Left lung (tissue), 4 donors: ENCODE measurements at regions not wholly inside any gene's neighbourhood (a gene's known extent, or its start where the extent isn't known, plus 50 kb on each side); places are given as distances from the start of the nearest gene placed in this dataset.

ENCODE experiments used
- ATAC-seq: fragments of 200-7000 bp; cut with Tn5 transposase; one replicate; pipeline ENCODE4 v1.9.1; 2020; ENCODE audit warnings: moderate library complexity
- DNase-seq, 4 donors: peaks; one replicate each; pipeline ENCODE4 v3.0.0-alpha.2; 2013 to 2020
- H3K27ac ChIP-seq, 2 donors: fragments of 200-600 bp; sonication (generic) in 1 of 2; one replicate each; pipeline versions ENCODE4 v1.5.0 to v1.8.0; 2020 to 2021
- H3K27me3 ChIP-seq, 2 donors: fragments of 200-600 bp; sonication (generic) in 1 of 2; one replicate each; pipeline versions ENCODE4 v1.5.0 to v1.8.0; 2020 to 2021
- H3K36me3 ChIP-seq, 2 donors: fragments of 200-600 bp; sonication (generic) in 1 of 2; one replicate each; pipeline versions ENCODE4 v1.5.0 to v1.8.0; 2020 to 2021
- H3K4me1 ChIP-seq, 2 donors: fragments of 200-600 bp; one replicate each; pipeline ENCODE4 v1.8.0; 2021
- H3K4me3 ChIP-seq, 2 donors: fragments of 200-600 bp; sonication (generic) in 1 of 2; one replicate each; pipeline versions ENCODE4 v1.5.0 to v1.8.0; 2020 to 2021; ENCODE audit warnings: mild to moderate bottlenecking in 1 of 2
- H3K9me3 ChIP-seq, 2 donors: fragments of 200-600 bp; sonication (generic) in 1 of 2; one replicate each; pipeline versions ENCODE4 v1.5.0 to v1.8.0; 2020 to 2021
- CTCF ChIP-seq, 2 donors: fragments of 200-600 bp; sonication (generic) in 1 of 2; IDR thresholded peaks; one replicate each; pipeline versions ENCODE4 v1.5.0 to v1.8.0; 2021; ENCODE audit warnings: antibody characterized with exemption in 2 of 2
- intact Hi-C, 2 donors: fragments of 100-400 bp; cut with DNase I; formaldehyde crosslinking; loops; one replicate each; pipeline versions ENCODE4 v1.11.2 to v1.14.2; 2022
- donor health status: DM: no; HTN: yes; CAD: no.
- donor health status: DM: no; HTN: no; CAD: no.

DNA sequence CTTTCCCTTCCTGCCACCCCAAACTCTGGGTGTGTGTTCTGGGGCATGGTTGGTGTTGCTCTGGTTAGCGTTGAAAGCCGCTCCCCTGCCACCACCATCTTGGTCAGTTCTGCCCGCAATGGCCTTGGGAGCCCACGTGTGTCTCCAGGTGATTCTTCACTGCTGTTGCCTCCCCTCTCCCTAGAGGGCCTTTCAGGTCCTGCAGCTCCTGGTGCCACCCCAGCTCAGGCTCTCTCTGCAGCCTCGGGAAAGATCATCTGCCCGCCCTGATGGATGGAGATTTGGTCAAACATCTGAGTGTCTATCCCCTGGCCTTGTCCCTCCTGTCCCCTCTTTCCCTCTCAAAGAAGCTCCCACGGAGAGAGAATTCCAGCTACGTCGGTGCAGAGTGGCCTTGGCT, 241.3 kb downstream of the RBFOX3 start:
- peaks cover 0 to 87% of the 10 kb centered on the region in 2 donors for H3K27me3 ChIP-seq

DNA sequence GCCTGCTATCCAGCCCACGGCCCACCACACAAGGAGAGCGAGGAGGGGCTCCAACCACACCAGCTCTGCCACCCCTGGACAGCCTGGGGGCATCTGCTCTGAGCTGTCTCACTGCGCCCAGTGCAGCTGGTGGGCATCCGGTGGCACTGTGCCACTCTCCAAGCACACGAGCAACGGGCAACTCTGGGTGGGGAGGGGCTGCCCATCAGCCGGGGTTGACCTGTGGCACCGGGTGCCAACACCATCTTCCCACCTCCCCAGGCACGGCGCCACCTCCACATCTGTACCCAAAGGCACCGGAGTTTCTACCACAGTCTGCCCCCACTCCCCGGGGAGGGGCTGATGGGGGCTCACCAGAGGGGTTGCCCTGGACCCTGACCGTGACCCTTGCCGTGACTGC, 241.8 kb downstream of the RBFOX3 start:
- H3K4me3 ChIP-seq: no peak overlapping the region
- no peak for TF ChIP-seq CTCF (IDR thresholded peaks at IDR 0.05)
- DNase-seq (peak in 1 of 4 donors; percentile 58), ATAC-seq (no peak)
- H3K36me3 ChIP-seq: no peaks in the 10 kb centered on the region
- no peak overlapping the region for H3K27ac ChIP-seq
- H3K27me3 ChIP-seq: peaks cover 0 to 87% of the 10 kb centered on the region in 2 donors
- no peaks in the 10 kb centered on the region for H3K4me1 ChIP-seq
- H3K9me3 ChIP-seq: no peaks in the 10 kb centered on the region
- intact Hi-C loops: no loop called here

More for the DNA sequence above, 241.3 kb downstream of the RBFOX3 start:
- intact Hi-C loops: no loop called here
- DNase-seq (peak in 1 of 4 donors; percentile 30), ATAC-seq (no peak)
- H3K4me3 ChIP-seq: no peak overlapping the region
- no peaks in the 10 kb centered on the region for H3K36me3 ChIP-seq
- TF ChIP-seq CTCF (IDR thresholded peaks at IDR 0.05): no peak
- no peaks in the 10 kb centered on the region for H3K4me1 ChIP-seq
- no peak overlapping the region for H3K27ac ChIP-seq
- H3K9me3 ChIP-seq: no peaks in the 10 kb centered on the region

DNA sequence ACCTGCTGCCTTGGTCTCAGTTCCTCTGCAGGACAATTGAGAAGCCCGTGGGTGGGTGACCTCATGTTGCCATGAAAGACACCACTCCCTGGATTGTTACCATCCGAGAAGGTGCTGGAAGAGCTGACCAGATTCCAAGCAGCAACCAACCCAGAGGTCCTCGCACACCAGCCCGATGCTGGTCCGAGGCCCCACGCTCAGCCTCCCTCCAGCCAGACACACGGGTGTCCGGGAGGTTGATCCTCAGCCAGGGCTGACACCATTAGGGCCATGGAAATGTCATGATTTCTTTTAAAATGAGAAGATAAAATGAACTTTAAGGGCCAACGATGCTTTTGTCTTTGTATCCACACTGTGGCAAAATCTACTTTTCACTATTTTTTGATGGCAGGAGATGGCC, 242.3 kb downstream of the RBFOX3 start:
- Histone ChIP-seq H3K4me1 (no peaks in the 10 kb centered on the region), H3K36me3 (no peaks in the 10 kb centered on the region), H3K9me3 (no peaks in the 10 kb centered on the region), H3K27ac (no peak overlapping the region), H3K4me3 (no peak overlapping the region), H3K27me3 (peaks cover 0 to 87% of the 10 kb centered on the region in 2 donors)
- ATAC-seq: no peak
- peak in 1 of 4 donors; percentile 37 for DNase-seq
- no peak for TF ChIP-seq CTCF (IDR thresholded peaks at IDR 0.05)
- intact Hi-C loops: no loop called here

GRCh38 chr17:79366988-79367571, 243.8 kb downstream of the RBFOX3 start:
- ATAC-seq (no peak), DNase-seq (no peak)
- H3K4me1 ChIP-seq: no peaks in the 10 kb centered on the region
- no peak overlapping the region for H3K27ac ChIP-seq
- TF ChIP-seq CTCF (IDR thresholded peaks at IDR 0.05): no peak
- peaks cover 0 to 88% of the 10 kb centered on the region in 2 donors for H3K27me3 ChIP-seq
- H3K9me3 ChIP-seq: no peaks in the 10 kb centered on the region
- H3K36me3 ChIP-seq: no peaks in the 10 kb centered on the region
- intact Hi-C loops: no loop called here
- no peak overlapping the region for H3K4me3 ChIP-seq

DNA sequence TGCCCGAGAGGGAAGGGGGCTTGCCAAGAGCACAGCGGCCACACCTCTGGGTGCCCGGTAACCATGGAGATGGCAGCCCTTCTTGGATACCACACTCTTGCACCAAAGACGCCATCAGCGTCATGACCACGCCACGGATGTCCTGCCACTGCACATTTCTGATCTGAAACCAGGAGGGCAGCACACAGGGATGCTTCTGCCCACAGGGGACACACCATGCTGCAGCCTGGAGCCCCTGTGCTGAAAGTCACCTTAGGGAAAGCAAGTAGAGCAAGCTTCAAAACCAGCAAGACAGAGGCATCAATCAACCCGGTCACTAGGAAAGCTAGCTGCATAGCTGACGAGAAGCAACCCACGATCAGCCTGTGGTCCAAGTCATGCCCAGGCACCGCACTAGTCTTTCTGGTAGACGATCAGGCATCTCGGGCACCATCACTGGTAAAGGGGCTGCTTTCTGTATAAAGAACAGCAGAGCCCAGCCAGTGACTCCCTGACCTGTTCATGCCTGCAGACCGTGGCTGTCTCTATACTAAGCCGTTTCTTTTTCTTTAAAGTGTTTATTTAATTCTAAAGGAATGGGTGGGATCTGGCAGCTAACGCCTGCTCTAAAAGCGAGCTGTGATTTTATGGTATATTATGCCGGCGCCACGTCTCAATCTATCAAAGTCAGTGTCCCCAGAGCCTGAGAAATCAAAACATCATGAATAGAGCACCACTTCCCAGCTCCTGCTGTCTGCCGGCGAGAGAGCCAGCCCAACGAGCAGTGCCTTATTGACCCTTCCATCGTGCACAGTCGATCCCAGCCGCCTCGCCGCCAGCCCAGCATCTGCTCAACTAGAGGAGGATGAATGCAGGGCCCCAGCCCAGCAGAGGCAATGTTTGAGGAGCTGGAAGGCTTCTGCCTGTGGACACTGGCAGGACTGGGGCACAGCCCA, 244.7 kb downstream of the RBFOX3 start:
- no peaks in the 10 kb centered on the region for H3K4me1 ChIP-seq
- no peak overlapping the region for H3K4me3 ChIP-seq
- H3K27me3 ChIP-seq: peaks cover 0 to 89% of the 10 kb centered on the region in 2 donors
- no peaks in the 10 kb centered on the region for H3K9me3 ChIP-seq
- no peak for TF ChIP-seq CTCF (IDR thresholded peaks at IDR 0.05)
- DNase-seq: peak in 1 of 4 donors; percentile 72
- intact Hi-C loops: no loop called here
- no peak overlapping the region for H3K27ac ChIP-seq
- no peak for ATAC-seq
- H3K36me3 ChIP-seq: no peaks in the 10 kb centered on the region
